DND-41 (cell line): ENCODE measurements at regions not wholly inside any gene's neighbourhood (a gene's known extent, or its start where the extent isn't known, plus 50 kb on each side); places are given as distances from the start of the nearest gene placed in this dataset.

Experiments used
- ATAC-seq: fragments of 200-7000 bp; cut with Tn5 transposase; 3 replicates; pipeline ENCODE4 v1.9.1; 2021; ENCODE audit warnings: low read depth; ENCODE audit not compliant: insufficient read depth
- DNase-seq: peaks from one replicate; pipeline ENCODE4 v3.0.0-alpha.2; 2020
- H2AFZ ChIP-seq: 2 replicates; pipeline ENCODE4 v1.6.0; 2012; ENCODE audit warnings: low read depth, low read length
- H3K27ac ChIP-seq: 2 replicates; pipeline ENCODE4 v1.5.1; 2012; ENCODE audit warnings: low read length, inconsistent platforms
- H3K27me3 ChIP-seq: fragments of 200-600 bp; sonication (generic); 2 replicates; pipeline ENCODE4 v1.6.0; 2012; ENCODE audit warnings: low read length, mild to moderate bottlenecking, inconsistent platforms; ENCODE audit not compliant: insufficient read depth, poor library complexity
- H3K36me3 ChIP-seq: 2 replicates; pipeline ENCODE4 v1.5.1; 2012; ENCODE audit warnings: low read length, inconsistent platforms; ENCODE audit not compliant: insufficient read depth
- H3K4me1 ChIP-seq: 2 replicates; pipeline ENCODE4 v1.5.1; 2012; ENCODE audit warnings: mild to moderate bottlenecking, low read length; ENCODE audit not compliant: insufficient read depth
- H3K4me2 ChIP-seq: 2 replicates; pipeline ENCODE4 v1.6.0; 2012; ENCODE audit warnings: mild to moderate bottlenecking, moderate library complexity, low read length, inconsistent platforms; ENCODE audit not compliant: insufficient read depth
- H3K4me3 ChIP-seq, 2 experiments: fragments of 200-600 bp in 1 of 2; shearing (Covaris generic) in 1 of 2; 2 replicates each; pipeline ENCODE4 v1.5.1; 2012 to 2016; ENCODE audit warnings: inconsistent platforms in 2 of 2, low read length in 2 of 2, mild to moderate bottlenecking in 2 of 2, low read depth in 1 of 2, moderate library complexity in 1 of 2
- H3K79me2 ChIP-seq: 2 replicates; pipeline ENCODE4 v1.6.0; 2012; ENCODE audit warnings: low read length, inconsistent platforms; ENCODE audit not compliant: insufficient read depth
- H3K9ac ChIP-seq: 2 replicates; pipeline ENCODE4 v1.6.0; 2012; ENCODE audit warnings: low read depth, mild to moderate bottlenecking, inconsistent platforms, low read length, moderate library complexity
- H3K9me3 ChIP-seq: 2 replicates; pipeline ENCODE4 v1.5.1; 2012; ENCODE audit warnings: low read length, moderate library complexity, mild to moderate bottlenecking, inconsistent platforms; ENCODE audit not compliant: insufficient read depth, severe bottlenecking
- H4K20me1 ChIP-seq: 2 replicates; pipeline ENCODE4 v1.6.0; 2012; ENCODE audit warnings: low read length; ENCODE audit not compliant: insufficient read depth
- EZH2 ChIP-seq: IDR thresholded peaks from 3 replicates; pipeline ENCODE4 v1.6.1; 2012; ENCODE audit warnings: borderline replicate concordance, low read depth, mild to moderate bottlenecking, moderate library complexity, low read length, inconsistent platforms; ENCODE audit not compliant: severe bottlenecking
- TF ChIP-seq, protein P1 (sequence below): IDR thresholded peaks from 2 replicates; pipeline ENCODE4 v1.5.1; 2012; ENCODE audit warnings: borderline replicate concordance, low read length, moderate library complexity, mild to moderate bottlenecking; ENCODE audit not compliant: poor library complexity, severe bottlenecking; ENCODE audit errors: extremely low read depth

DNA sequence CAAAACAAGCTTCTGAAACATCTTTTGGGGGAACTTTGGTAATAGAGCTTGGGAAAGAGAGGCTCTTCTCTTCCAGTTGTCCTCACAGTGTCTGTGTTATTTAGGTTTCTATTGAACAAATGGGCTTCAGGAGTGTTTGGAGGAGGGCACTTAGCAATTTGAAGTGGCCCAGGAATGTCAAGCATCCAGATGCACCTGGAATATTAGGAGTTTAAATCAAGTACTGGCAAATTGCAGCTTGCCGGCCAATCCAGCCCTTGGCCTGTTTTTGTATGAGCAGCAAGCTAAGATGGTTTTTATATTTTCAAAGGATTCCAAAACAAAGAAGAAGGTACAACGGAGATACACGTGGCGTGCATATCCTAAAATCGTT is 94.7 kb downstream of the CCDC185 start:
- no peak overlapping the region for H3K9ac ChIP-seq
- H3K36me3 ChIP-seq: no peaks in the 10 kb centered on the region
- no peaks in the 10 kb centered on the region for H3K9me3 ChIP-seq
- DNase-seq: no peak
- H3K79me2 ChIP-seq: no peaks in the 10 kb centered on the region
- no peak overlapping the region for H2AFZ ChIP-seq
- no peaks in the 10 kb centered on the region for H4K20me1 ChIP-seq
- H3K4me1 ChIP-seq: no peaks in the 10 kb centered on the region
- no peak overlapping the region for H3K4me2 ChIP-seq
- ATAC-seq: no peak
- TF ChIP-seq, protein P1, sequence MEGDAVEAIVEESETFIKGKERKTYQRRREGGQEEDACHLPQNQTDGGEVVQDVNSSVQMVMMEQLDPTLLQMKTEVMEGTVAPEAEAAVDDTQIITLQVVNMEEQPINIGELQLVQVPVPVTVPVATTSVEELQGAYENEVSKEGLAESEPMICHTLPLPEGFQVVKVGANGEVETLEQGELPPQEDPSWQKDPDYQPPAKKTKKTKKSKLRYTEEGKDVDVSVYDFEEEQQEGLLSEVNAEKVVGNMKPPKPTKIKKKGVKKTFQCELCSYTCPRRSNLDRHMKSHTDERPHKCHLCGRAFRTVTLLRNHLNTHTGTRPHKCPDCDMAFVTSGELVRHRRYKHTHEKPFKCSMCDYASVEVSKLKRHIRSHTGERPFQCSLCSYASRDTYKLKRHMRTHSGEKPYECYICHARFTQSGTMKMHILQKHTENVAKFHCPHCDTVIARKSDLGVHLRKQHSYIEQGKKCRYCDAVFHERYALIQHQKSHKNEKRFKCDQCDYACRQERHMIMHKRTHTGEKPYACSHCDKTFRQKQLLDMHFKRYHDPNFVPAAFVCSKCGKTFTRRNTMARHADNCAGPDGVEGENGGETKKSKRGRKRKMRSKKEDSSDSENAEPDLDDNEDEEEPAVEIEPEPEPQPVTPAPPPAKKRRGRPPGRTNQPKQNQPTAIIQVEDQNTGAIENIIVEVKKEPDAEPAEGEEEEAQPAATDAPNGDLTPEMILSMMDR: no peak
- TF ChIP-seq EZH2: no peak
- H3K4me3 ChIP-seq: no peak overlapping the region
- peaks cover 19% of the 10 kb centered on the region for H3K27me3 ChIP-seq
- H3K27ac ChIP-seq: no peak overlapping the region

DNA sequence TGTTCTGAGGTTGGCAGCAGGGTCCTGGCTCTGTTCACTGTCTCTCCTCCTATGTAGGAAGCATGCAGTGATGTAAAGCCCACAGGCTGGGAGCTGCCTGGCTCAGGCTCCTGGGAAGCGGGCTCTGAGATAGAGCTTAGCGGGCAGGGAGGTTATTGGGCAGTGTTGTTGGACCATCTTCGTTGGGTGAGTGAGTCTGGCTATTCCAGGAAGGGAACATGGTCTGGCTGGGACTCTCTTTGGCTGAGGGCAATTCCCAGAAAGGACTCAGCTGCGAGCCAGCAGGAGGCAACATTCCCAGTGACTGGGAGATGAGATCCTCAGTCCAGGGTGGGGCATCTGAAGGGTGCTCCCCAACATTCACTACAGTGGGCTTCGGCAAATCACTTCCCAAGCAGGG is 96.2 kb downstream of the CCDC185 start:
- H3K4me2 ChIP-seq: no peak overlapping the region
- H3K36me3 ChIP-seq: no peaks in the 10 kb centered on the region
- no peak overlapping the region for H3K27ac ChIP-seq
- TF ChIP-seq EZH2: no peak
- TF ChIP-seq, protein P1: no peak
- no peaks in the 10 kb centered on the region for H3K9me3 ChIP-seq
- DNase-seq (no peak), ATAC-seq (no peak)
- H3K27me3 ChIP-seq: peaks cover 11% of the 10 kb centered on the region
- no peak overlapping the region for H3K9ac ChIP-seq
- H4K20me1 ChIP-seq: no peaks in the 10 kb centered on the region
- no peaks in the 10 kb centered on the region for H3K4me1 ChIP-seq
- no peak overlapping the region for H3K4me3 ChIP-seq
- no peaks in the 10 kb centered on the region for H3K79me2 ChIP-seq
- H2AFZ ChIP-seq: no peak overlapping the region

GRCh38 chr1:223490256-223490655 is 97.0 kb downstream of the CCDC185 start:
- TF ChIP-seq, protein P1: no peak
- no peak for TF ChIP-seq EZH2
- H3K4me3 ChIP-seq: no peak overlapping the region
- H2AFZ ChIP-seq: no peak overlapping the region
- H3K4me1 ChIP-seq: no peaks in the 10 kb centered on the region
- no peaks in the 10 kb centered on the region for H3K79me2 ChIP-seq
- ATAC-seq: no peak
- H3K27me3 ChIP-seq: peaks cover 6% of the 10 kb centered on the region
- no peak overlapping the region for H3K4me2 ChIP-seq
- no peaks in the 10 kb centered on the region for H3K9me3 ChIP-seq
- H3K9ac ChIP-seq: no peak overlapping the region
- H3K27ac ChIP-seq: no peak overlapping the region
- no peaks in the 10 kb centered on the region for H4K20me1 ChIP-seq
- H3K36me3 ChIP-seq: no peaks in the 10 kb centered on the region
- DNase-seq: no peak
